ENCODE measurements at regions not wholly inside any gene's neighbourhood (a gene's known extent, or its start where the extent isn't known, plus 50 kb on each side); places are given as distances from the start of the nearest gene placed in this dataset.
"Not testable (repeated sequence)": the region's sequence is repeated elsewhere in the genome, so short reads cannot be mapped to it uniquely, and the experiment has no call there.

DNA sequence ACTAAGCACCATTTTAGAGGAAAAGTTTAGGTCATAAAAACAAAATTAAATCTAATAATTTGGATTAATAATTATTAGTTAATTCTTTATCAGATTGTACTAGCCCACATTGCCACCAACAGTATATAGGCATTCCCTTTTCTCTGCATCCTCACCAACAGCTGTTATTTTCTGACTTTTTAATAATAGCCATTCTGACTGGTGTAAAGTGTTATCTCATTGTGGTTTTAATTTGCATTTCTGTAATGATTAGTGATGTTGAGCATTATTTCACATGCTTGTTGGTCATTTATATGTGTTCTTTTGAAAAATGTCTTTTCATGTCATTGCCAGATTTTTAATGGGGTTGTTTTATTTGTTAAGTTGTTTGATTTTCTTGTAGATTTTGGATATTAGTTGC is 319.1 kb upstream of the SYNCRIP start:
- no peak for DNase-seq (ENCODE audit: low spot score)

DNA sequence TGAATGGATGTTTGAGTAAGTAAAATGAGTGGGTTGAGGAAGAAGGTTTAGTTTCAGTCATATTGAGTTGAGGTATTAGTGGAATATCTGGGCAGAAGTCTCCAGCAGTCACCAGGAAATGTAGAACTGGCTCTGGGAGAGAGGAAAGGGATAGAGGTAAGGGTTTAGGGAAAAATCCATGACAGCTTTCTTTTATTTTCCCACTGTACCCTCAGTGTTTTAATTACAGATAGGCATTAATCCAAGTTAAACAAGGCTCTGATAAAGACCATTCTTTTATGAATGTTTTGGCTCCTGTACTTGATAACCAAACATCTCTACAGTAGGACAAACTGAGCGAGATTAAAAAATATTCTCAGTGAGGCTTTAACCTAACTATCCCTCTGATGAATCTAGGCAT is 318.4 kb upstream of the SYNCRIP start:
- DNase-seq (ENCODE audit: low spot score): no peak

DNA sequence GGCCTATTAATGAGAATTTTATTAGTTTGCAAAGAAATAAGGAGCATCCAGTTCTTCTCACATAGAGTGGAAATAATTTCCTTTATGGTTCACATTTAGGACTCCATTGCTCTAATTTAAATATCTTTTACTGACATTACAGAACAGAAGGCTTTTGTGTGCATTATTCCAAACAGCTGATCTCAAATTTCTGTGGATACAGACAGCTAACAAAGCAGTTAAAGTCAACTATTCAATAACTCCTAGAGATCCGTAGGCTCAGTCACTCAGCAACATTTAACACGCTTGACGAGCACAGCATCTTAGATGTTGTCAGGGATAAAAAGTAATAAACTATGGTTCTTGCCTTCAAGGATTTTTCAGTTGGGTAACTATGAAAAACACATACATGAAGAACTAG is 305.8 kb upstream of the SYNCRIP start:
- no peak for DNase-seq (ENCODE audit: low spot score)

DNA sequence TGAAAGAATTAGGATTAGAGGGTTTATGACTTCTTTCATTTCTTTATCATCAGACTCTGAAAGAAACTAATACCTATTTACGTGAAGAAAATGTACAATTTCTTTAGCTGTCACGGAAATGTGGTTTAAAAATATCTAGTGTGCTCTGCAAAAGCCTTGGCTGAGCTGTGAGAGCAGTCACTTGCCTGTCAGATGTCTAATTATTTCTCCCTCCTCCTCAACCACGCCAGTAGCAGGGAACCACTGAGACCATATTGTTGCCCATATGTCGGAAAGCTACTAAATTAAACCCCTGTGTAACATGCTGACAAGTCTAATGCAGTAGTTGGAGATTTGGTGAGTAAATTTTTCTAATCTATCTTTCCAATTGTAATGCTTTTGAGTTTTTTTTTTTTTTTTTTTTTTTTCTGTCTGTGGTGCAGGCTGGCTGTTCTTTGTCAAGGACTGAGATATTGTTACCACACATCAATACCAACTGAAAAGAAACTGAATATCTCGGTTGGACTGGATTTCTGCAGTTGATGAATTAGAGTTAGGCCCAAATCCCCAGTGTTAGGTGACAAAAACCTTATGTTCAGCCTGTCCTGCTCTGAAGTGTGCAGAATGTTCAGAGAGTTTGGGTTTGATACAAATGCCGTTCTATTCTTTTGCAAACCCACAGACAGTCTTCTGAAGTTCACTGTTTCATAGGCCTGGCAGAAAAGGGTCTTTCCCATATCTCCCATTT is 302.9 kb upstream of the SYNCRIP start:
- DNase-seq (ENCODE audit: low spot score): no peak

DNA sequence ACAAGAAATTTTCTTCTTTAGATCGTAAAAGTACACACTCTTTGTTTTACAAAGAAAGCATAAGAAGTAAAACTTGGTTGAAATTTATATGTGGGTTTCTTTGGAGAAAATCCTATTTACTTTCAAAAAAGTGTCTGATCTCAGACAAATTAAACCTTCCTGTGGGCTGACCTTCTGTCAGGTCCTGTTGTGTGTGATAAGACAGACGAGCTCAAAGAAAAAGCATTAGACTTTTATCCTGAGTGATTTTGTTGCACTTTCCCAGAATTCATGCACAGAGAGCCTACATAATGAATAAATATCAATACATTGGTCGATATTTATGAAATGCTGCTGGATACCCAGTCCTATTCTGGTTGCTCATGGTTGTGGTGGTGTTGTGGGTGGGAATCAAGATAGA is 302.1 kb upstream of the SYNCRIP start:
- DNase-seq (ENCODE audit: low spot score): no peak

DNA sequence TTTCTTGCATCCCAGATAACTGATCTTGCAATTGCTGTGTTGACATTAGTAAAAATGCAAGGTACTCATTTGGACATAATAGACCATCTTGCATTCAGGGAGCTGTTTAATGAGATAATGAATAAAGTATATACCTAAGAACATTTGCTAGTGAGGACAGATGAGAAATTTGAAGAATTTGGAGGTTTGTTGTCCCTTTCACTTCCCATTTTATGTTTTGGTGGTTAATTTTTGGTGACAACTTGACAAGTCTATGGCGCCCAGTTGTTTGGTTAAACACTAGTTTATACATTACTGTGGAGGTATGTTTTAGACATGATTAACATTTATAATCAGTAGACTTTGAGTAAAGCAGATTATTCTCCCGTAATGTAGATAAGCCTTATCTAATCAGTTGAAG is 300.2 kb upstream of the SYNCRIP start:
- no peak for DNase-seq (ENCODE audit: low spot score)

DNA sequence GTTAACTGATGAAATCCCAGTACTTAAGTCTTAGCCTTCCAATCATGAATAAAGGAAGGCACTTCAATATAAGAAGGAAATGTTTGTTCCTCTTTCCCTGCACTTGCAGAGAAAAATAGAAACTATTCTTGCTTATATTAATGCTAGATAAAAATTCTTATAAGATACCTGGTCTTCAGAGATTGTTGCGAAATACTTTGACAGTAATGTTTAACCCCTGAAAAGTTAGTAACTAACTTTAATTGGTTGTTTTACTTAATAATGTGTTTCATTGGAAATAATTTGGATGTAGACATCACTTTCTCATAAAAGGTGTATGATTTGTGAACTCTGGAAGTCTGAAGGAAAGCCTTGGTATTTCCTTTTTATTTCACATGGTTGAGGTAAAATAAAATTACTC is 294.2 kb upstream of the SYNCRIP start:
- DNase-seq (ENCODE audit: low spot score): no peak

DNA sequence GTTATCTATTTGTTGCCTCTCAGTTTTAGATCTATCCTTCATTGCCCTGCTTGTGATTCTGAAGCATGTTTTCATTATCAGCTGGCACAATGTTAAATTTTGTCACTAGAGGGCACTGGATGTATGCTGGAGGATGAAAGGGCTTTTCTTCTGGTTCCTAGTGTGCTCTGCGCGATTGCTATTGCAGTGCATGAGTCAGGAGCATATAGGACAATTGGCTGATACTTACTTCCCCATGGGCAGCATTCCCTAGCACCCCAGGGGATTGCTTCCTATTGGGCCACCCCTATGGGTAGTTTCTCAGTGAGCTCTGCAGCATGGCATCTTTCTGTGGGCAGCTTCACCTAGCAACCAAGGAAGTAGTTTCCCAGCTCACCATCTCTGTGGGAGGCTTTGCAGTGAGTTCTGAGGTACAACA is 280.3 kb upstream of the SYNCRIP start:
- peak; percentile 7 for DNase-seq (ENCODE audit: low spot score)

DNA sequence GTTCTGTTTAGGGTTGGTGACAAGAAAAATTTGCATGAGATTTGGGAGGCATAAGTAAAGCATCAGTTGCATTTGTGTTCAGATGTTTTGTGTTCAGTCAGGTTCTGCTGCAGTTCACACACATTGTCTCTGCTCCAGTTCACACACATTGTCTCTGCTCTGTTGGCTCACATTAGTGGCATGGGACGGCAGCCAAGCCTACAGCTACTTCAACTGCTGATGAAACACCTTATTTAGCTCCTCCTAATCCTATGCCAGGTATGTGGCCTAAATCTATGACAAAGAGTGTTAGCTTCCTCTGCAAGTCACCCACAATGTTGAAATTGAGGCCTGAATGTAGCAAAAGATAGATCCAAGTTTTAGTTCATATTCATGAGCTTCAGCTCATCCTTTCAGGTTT is 278.1 kb upstream of the SYNCRIP start:
- no peak for DNase-seq (ENCODE audit: low spot score)

DNA sequence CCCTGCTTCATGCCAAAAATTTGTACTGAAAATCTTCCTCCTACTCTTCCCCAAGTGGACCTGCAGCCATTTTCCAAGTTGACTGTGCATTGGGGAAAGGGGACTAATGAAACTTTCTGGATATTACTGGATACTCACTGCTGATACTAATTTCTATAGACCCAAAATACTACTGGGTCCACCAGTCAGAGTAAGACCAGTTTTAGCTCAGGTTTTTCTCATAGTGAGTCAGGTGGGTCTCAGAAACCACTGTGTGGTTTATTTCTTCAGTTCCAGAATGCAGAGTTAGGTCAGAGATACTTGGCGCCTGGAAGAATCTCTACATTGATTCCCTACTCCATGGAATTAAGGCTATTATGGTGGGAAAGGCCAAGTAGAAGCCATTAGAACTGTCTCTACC is 274.8 kb upstream of the SYNCRIP start:
- no peak for DNase-seq (ENCODE audit: low spot score)

DNA sequence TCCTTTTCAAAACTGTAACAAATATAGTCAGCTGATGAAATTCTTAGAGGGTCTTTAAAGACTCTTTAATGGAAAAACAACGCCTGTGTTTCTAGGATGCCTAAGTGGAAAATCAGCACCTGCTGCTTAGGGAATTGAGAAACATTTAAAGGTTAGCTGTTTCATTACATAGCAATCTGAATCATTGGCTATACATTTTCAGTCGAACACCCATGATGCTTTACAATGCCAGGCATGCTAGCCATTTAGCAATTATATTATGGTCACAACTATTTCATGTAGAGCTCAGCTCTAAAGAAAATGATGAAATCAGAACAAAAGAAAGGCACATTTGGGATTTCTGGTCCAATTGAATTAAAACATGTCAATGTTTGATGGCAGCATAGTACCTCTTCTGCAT is 270.3 kb upstream of the SYNCRIP start:
- DNase-seq (ENCODE audit: low spot score): no peak

DNA sequence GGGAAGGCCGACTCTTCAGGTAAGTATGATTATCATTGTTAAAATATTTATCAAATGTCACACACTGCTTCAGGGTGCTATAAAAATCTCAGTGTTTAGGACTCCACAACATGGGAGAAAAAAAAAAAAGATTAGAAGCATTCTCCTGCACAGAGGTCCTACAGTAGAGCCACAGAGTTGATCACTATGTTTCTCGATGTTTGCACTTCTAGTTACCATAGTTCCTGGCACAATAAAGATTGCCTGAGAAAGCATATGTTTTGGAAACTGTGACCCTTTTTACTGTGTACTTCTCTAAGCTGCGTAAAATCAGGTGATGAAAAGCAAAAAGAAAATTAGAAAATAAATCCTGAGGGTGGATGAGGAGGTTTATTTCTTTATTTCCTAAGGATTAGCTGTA is 269.9 kb upstream of the SYNCRIP start:
- no peak for DNase-seq (ENCODE audit: low spot score)

DNA sequence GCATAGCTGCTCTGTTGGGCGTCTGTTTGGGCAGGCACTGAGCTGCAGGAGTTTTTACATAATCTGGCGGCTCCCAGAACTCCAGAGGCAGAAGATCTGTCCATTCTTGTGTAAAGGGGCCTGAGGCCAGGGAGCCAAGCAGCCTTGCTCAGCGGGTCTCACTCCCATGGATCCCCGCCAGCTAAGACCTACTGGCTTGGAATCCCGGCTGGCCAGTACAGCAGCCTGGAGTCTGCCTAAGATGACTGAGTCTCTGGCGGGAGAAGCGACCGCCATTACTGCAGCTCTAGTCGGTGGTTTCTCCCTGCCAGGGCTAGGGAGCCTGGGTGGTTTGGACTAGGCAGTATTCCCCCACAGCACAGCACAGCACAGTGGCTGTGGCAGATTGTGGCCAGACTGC is 268.4 kb upstream of the SYNCRIP start:
- no peak for DNase-seq (ENCODE audit: low spot score)

DNA sequence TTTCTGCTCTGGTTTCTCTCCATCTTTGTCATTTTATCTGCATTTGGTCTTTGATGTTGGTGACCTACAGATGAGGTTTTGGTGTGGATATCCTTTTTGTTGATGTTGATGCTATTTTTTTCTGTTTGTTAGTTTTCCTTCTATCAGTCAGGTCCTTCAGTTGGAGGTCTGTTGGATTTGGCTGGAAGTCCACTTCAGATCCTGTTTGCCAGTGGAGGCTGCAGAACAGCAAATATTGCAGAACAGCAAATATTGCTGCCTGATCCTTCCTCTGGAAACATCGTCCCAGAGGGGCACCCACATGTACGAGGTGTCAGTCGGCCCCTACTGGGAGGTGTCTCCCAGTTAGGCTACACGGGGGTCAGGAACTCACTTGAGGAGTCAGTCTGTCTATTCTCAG is 265.4 kb upstream of the SYNCRIP start:
- DNase-seq (ENCODE audit: low spot score): not testable (repeated sequence)

DNA sequence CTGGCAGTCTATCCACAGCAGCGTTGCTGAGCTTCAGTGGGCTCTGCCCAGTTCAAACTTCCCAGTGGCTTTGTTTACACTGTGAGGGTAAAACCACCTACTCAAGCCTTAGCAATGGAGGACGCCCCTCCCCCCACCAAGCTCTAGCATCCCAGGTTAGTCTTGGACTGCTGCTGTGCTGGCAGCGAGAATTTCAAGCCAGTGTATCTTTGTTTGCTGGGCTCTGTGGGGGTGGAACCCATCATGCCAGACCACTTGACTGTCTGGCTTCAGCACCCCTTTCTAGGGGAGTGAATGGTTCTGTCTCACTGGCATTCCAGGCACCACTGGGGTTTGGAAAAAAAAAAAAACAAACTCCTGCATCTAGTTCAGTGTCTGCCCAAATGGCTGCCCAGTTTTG is 249.7 kb upstream of the SYNCRIP start:
- DNase-seq (ENCODE audit: low spot score): no peak

DNA sequence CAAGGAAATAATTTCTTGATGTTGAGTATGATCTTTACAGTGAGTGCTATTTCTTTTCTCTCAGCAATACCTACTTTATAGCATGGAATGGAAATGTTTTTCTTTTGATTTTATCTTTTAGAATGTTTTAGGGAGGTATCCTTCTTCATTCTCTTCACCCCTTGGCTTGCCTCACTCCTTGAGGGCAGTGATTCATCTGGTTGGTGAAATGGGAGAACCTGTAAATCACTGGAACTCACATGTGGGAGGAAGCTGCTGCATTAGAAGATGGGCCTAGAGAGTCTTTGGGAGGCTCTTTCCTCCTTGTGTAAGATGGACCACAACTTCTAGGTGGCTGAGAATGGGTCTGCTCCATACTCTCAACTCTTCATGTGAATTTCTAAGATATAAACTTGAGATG is 244.8 kb upstream of the SYNCRIP start:
- DNase-seq (ENCODE audit: low spot score): no peak

DNA sequence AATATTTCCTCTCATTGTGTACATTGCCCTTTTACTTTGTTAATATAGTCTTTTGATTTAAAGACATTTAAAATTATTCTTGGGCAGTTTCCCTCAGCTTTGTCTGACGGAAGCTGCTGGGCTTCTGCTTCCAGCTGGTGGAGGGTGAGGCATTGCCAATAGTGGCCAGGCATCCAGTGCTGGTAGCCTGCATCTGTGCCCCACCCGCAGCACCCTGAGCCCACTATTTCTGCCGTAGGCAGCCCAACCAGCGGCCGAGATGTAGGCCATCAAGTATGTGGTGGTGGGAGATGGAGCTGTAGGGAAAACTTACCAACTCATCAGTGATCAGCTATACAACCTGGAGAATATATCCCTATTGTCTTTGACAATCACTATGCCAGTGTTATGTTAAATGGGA is 226.0 kb upstream of the SYNCRIP start:
- DNase-seq (ENCODE audit: low spot score): no peak

DNA sequence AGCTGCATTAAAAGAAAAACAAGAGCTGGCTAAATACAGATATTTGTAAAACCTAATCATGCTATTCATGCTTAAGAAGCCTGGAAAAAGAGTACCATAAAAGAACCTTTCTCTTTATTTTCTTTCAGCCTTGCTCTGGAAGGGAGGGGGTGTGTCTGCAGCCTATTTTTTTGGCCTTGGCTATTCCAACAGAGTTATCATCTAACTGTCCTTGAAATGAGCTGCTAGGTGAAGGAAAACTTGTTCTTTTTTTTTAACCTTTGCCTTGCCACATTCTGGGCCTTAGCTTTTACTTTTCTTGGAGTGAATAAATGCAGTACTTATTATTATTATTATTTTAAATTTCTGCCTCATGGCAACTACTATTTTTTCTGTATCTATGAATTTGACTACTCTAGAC is 224.9 kb upstream of the SYNCRIP start:
- no peak for DNase-seq (ENCODE audit: low spot score)

DNA sequence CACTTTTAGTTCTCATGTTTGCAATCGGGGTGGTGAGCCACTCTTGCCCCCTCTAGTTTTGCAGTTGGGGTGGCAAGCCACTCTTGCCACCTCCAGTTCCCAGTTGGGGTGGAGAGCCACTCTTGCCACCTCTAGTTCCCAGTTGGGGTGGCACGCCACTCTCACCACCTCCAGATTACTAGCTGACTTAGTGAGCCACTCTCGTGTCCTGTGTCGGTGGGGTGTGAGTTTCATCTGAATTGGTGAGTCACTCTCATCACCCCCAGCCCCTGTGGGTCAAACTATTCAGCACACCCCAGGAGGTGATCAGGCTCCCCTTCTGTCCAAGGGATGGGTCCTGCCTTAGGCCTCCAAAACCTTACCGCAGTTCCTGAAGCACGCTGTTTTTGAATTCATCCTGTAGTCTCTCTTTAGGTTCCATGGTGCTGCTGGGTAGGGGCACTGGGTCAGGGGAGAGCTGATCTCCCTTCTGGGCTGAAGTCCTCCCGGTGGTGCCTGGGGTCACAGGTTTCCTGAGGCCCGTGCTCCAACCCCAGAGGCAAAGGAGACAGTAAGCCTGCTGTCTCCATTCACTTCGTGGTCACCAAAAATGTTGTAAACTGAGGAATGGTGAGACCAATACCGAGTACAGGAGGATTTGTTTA is 224.2 kb upstream of the SYNCRIP start:
- DNase-seq (ENCODE audit: low spot score): no peak

DNA sequence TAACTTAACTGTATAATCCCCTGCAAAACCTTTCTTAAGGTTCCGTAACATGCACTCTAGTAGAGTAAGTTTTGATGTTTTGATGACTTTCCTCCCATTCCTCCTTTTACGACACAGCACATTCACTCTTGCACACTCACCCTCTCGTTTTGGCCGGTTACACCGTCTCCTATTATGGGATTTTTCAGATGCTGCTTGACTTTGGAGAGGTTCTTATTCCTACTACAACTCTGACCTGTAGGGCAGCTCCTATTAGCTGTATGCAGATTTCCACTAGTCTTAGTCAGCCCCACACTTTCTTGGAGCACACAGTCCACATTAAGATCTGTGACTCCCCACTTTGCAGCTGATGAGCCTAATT is 223.7 kb upstream of the SYNCRIP start:
- DNase-seq (ENCODE audit: low spot score): no peak

DNA sequence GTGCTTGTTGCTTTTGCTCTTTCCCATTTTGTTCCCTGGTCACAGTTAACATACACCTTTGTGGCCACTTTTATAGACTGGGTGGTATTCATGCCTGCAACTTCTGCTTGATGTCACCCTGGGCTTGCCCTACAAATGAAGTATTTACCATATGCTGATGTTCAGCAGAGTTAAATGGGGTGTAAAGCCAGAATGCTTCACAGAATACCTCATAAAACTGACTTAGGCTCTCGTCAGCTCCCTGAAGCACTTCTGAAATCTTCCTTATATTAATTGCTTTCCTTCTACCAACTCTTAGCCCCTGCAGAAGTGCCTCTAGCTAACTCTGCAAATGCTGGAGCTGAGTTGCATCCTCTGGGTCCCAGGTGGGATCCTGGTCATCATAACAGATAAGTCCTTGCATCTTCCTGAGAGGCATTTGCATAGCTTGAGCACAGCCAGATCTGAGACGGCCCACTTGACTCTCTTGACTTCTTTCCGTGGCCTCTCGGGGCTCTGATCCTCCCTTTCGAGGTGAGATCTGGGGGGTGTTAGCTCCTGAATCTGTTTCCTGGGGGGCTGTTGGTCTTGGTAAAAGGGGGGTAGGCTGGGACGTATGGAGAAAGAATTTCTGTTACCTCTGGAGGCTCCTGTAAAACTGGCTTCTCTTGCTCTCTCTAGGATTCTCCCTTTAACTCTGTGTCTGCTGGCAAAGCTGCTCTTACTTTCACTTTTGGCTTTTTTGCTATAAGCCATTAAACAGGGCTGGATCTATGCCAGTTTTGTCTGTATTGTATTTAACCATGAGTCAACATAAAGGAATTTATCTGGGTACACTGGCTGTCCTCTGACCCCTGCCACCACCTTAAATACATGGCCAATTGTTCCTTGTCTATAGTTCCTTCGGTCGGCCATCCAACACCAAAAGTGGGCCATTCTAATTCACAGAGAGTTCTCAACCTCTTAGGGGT is 223.0 kb upstream of the SYNCRIP start:
- peak; percentile 20 for DNase-seq (ENCODE audit: low spot score)

DNA sequence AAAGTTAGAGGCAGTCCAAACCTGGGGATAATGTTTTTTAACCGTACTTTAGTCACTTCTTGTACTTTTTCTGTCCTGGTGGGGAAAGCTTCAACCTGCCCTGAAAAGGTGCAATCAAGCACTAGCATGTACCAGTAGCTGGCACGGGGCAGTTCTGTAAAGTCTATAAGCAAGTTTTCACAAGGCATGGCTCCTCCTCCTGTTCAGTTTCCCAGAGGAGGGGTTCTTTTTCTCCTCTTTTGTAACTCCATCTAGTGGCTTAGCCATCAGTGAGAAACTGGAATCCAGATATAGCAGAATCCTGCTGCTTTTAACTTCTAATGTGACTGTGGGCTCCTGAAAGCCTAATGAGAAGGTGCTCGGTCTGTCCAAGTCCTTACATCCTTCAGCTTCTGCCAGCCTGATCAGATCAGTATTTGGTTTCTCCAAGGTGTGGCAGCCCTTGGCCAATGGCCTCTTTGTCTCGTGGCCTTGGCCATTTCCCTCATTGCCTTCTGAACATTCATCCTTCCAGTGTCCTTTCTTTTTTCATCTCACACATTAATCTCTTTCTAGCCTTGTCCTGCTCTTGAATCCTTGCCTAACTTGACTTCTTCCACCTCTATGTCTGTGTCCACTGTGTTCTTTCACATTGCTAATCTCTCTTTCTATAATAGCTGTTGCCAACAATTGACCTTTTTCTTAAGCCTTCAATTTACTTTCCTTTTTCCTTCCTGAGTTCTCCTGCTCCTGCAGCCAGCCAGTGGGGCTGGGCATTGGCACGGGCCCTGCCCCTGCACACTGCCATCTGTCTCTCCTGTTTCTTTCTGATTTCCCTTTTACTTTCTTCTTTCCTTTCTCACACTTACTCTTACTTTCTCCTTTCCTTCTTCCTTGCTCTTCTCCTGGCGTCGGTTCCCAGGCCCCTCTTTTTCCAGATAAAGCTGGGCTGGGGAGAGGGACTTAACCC is 222.0 kb upstream of the SYNCRIP start:
- no peak for DNase-seq (ENCODE audit: low spot score)

Measured in H4 (cell line).